ENCODE measurements at regions not wholly inside any gene's neighbourhood (a gene's known extent, or its start where the extent isn't known, plus 50 kb on each side); places are given as distances from the start of the nearest gene placed in this dataset.

GRCh38 chr12:96085475-96085874, 50.1 kb upstream of the LTA4H start:
- TF ChIP-seq CTCF (IDR thresholded peaks at IDR 0.05) (no peak), POLR2A (IDR thresholded peaks at IDR 0.05) (no peak)

Data from adrenal gland (tissue), 5 donors.